HUES48 (cell line): ENCODE measurements at regions not wholly inside any gene's neighbourhood (a gene's known extent, or its start where the extent isn't known, plus 50 kb on each side); places are given as distances from the start of the nearest gene placed in this dataset.

Experiments
- H3K27ac ChIP-seq: one replicate; pipeline ENCODE4 v1.7.0; 2013; ENCODE audit warnings: low read depth, low read length, inconsistent platforms
- H3K27me3 ChIP-seq: 2 replicates; pipeline ENCODE4 v1.6.1; 2013; ENCODE audit warnings: mild to moderate bottlenecking, low read length; ENCODE audit not compliant: control insufficient read depth, insufficient read depth
- H3K36me3 ChIP-seq: 2 replicates; pipeline ENCODE4 v1.6.1; 2013; ENCODE audit warnings: low read length; ENCODE audit not compliant: control insufficient read depth, insufficient read depth
- H3K4me1 ChIP-seq: 2 replicates; pipeline ENCODE4 v1.6.1; 2013; ENCODE audit warnings: mild to moderate bottlenecking, low read length; ENCODE audit not compliant: control insufficient read depth, insufficient read depth
- H3K4me3 ChIP-seq: 2 replicates; pipeline ENCODE4 v1.5.1; 2013; ENCODE audit warnings: mild to moderate bottlenecking, low read depth, low read length
- H3K9ac ChIP-seq: 2 replicates; pipeline ENCODE4 v1.6.1; 2013; ENCODE audit warnings: mild to moderate bottlenecking, low read depth, low read length, moderate library complexity
- H3K9me3 ChIP-seq: 2 replicates; pipeline ENCODE4 v1.6.1; 2013; ENCODE audit warnings: low read length; ENCODE audit not compliant: control insufficient read depth, insufficient read depth

GRCh38 chr12:47560415-47560814 lies 145.4 kb downstream of the RPAP3 start:
- H3K4me3 ChIP-seq, result no peak overlapping the region
- H3K9me3 ChIP-seq, result no peaks in the 10 kb centered on the region
- H3K27me3 ChIP-seq, result no peaks in the 10 kb centered on the region
- H3K27ac ChIP-seq, result no peak overlapping the region
- no peaks in the 10 kb centered on the region for H3K36me3 ChIP-seq
- no peak overlapping the region for H3K9ac ChIP-seq
- peaks cover 10% of the 10 kb centered on the region; the same call in 1 of the 2 replicates for H3K4me1 ChIP-seq

GRCh38 chr12:47558625-47559345 lies 147.0 kb downstream of the RPAP3 start:
- H3K27ac ChIP-seq, result no peak overlapping the region
- H3K9me3 ChIP-seq, result 0 out of 2 replicates have a peak, but pooled peaks cover 2% of the 10 kb centered on the region
- H3K36me3 ChIP-seq, result no peaks in the 10 kb centered on the region
- no peaks in the 10 kb centered on the region for H3K27me3 ChIP-seq
- H3K9ac ChIP-seq, result no peak overlapping the region
- H3K4me3 ChIP-seq, result no peak overlapping the region
- peaks cover 10% of the 10 kb centered on the region; the same call in 1 of the 2 replicates for H3K4me1 ChIP-seq

GRCh38 chr12:47557386-47557785 lies 148.4 kb downstream of the RPAP3 start:
- Histone ChIP-seq H3K4me3 (no peak overlapping the region), H3K27me3 (no peaks in the 10 kb centered on the region), H3K9ac (no peak overlapping the region), H3K36me3 (no peaks in the 10 kb centered on the region), H3K4me1 (peaks cover 10% of the 10 kb centered on the region; the same call in 1 of the 2 replicates), H3K9me3 (0 out of 2 replicates have a peak, but pooled peaks cover 7% of the 10 kb centered on the region), H3K27ac (no peak overlapping the region)

GRCh38 chr12:47556261-47557030 lies 149.4 kb downstream of the RPAP3 start:
- H3K9ac ChIP-seq, result no peak overlapping the region
- no peaks in the 10 kb centered on the region for H3K36me3 ChIP-seq
- no peak overlapping the region for H3K4me3 ChIP-seq
- H3K27me3 ChIP-seq, result no peaks in the 10 kb centered on the region
- peaks cover 10% of the 10 kb centered on the region; the same call in 1 of the 2 replicates for H3K4me1 ChIP-seq
- H3K9me3 ChIP-seq, result 0 out of 2 replicates have a peak, but pooled peaks cover 7% of the 10 kb centered on the region
- H3K27ac ChIP-seq, result no peak overlapping the region

GRCh38 chr12:47554046-47554653 lies 151.7 kb downstream of the RPAP3 start:
- no peaks in the 10 kb centered on the region for H3K36me3 ChIP-seq
- H3K9me3 ChIP-seq, result 0 out of 2 replicates have a peak, but pooled peaks cover 7% of the 10 kb centered on the region

GRCh38 chr12:47553266-47553665 lies 152.6 kb downstream of the RPAP3 start:
- Histone ChIP-seq H3K36me3 (no peaks in the 10 kb centered on the region), H3K9ac (no peak overlapping the region), H3K27me3 (no peaks in the 10 kb centered on the region), H3K27ac (no peak overlapping the region), H3K9me3 (0 out of 2 replicates have a peak, but pooled peaks cover 7% of the 10 kb centered on the region), H3K4me3 (no peak overlapping the region), H3K4me1 (peaks cover 10% of the 10 kb centered on the region; the same call in 1 of the 2 replicates)

More at GRCh38 chr12:47554046-47554653, 151.7 kb downstream of the RPAP3 start:
- no peak overlapping the region for H3K4me3 ChIP-seq
- H3K4me1 ChIP-seq, result peaks cover 10% of the 10 kb centered on the region; the same call in 1 of the 2 replicates
- H3K27ac ChIP-seq, result no peak overlapping the region
- H3K9ac ChIP-seq, result no peak overlapping the region
- no peaks in the 10 kb centered on the region for H3K27me3 ChIP-seq

- no peak overlapping the region for H3K9ac ChIP-seq
- H3K9me3 ChIP-seq, result 0 out of 2 replicates have a peak, but pooled peaks cover 7% of the 10 kb centered on the region
- no peak overlapping the region for H3K4me3 ChIP-seq
- no peak overlapping the region for H3K27ac ChIP-seq
- no peaks in the 10 kb centered on the region for H3K27me3 ChIP-seq
- H3K36me3 ChIP-seq, result no peaks in the 10 kb centered on the region
- H3K4me1 ChIP-seq, result peaks cover under 1% of the 10 kb centered on the region; the same call in 1 of the 2 replicates
Observed at GRCh38 chr12:47551426-47551851, 154.4 kb downstream of the RPAP3 start.

- H3K9ac ChIP-seq, result no peak overlapping the region
- H3K36me3 ChIP-seq, result no peaks in the 10 kb centered on the region
- H3K27ac ChIP-seq, result no peak overlapping the region
Observed at GRCh38 chr12:47549258-47549657, 156.6 kb downstream of the RPAP3 start.

GRCh38 chr12:47548401-47548800 lies 157.4 kb downstream of the RPAP3 start:
- no peaks in the 10 kb centered on the region for H3K36me3 ChIP-seq
- H3K9me3 ChIP-seq, result 0 out of 2 replicates have a peak, but pooled peaks cover 4% of the 10 kb centered on the region
- H3K4me3 ChIP-seq, result no peak overlapping the region
- no peaks in the 10 kb centered on the region for H3K27me3 ChIP-seq
- no peak overlapping the region for H3K27ac ChIP-seq
- no peaks in the 10 kb centered on the region for H3K4me1 ChIP-seq
- no peak overlapping the region for H3K9ac ChIP-seq

More at GRCh38 chr12:47549258-47549657, 156.6 kb downstream of the RPAP3 start:
- H3K4me3 ChIP-seq, result no peak overlapping the region
- 0 out of 2 replicates have a peak, but pooled peaks cover 7% of the 10 kb centered on the region for H3K9me3 ChIP-seq
- no peaks in the 10 kb centered on the region for H3K4me1 ChIP-seq
- no peaks in the 10 kb centered on the region for H3K27me3 ChIP-seq

- Histone ChIP-seq H3K4me3 (no peak overlapping the region), H3K27me3 (no peaks in the 10 kb centered on the region), H3K9ac (no peak overlapping the region), H3K4me1 (no peaks in the 10 kb centered on the region), H3K27ac (no peak overlapping the region), H3K9me3 (no peaks in the 10 kb centered on the region), H3K36me3 (no peaks in the 10 kb centered on the region)
Observed at GRCh38 chr12:47547077-47547476, 158.8 kb downstream of the RPAP3 start.
